Stimulated activated effector memory CD8-positive, alpha-beta T cell treated with anti-CD3 and anti-CD28 coated beads, Interleukin-12 subunit alpha, Interleukin-12 subunit beta, amount 100 ng/mL, for 72 hours (primary cell): ENCODE measurements at regions not wholly inside any gene's neighbourhood (a gene's known extent, or its start where the extent isn't known, plus 50 kb on each side); places are given as distances from the start of the nearest gene placed in this dataset.
"Not testable (repeated sequence)": the region's sequence is repeated elsewhere in the genome, so short reads cannot be mapped to it uniquely, and the experiment has no call there.

ENCODE experiments used
- ATAC-seq: fragments of 150-1000 bp; cut with Tn5 transposase; 2 replicates; pipeline ENCODE4 v1.10.0; 2021
- DNase-seq, 2 donors: peaks; one replicate each; pipeline ENCODE4 v3.0.0; 2021 to 2022; ENCODE audit warnings: low spot score in 2 of 2
- H3K27ac Mint-ChIP-seq: one replicate; pipeline ENCODE4 v1.8.0; 2022; ENCODE audit warnings: mild to moderate bottlenecking, mixed read lengths
- H3K36me3 Mint-ChIP-seq: one replicate; pipeline ENCODE4 v1.8.0; 2022; ENCODE audit warnings: mild to moderate bottlenecking, mixed read lengths
- H3K4me1 Mint-ChIP-seq: one replicate; pipeline ENCODE4 v1.8.0; 2022; ENCODE audit warnings: mixed read lengths
- H3K4me3 Mint-ChIP-seq: one replicate; pipeline ENCODE4 v1.8.0; 2022; ENCODE audit warnings: mild to moderate bottlenecking, mixed read lengths
- H3K9me3 Mint-ChIP-seq: one replicate; pipeline ENCODE4 v1.8.0; 2022; ENCODE audit warnings: mixed read lengths

DNA sequence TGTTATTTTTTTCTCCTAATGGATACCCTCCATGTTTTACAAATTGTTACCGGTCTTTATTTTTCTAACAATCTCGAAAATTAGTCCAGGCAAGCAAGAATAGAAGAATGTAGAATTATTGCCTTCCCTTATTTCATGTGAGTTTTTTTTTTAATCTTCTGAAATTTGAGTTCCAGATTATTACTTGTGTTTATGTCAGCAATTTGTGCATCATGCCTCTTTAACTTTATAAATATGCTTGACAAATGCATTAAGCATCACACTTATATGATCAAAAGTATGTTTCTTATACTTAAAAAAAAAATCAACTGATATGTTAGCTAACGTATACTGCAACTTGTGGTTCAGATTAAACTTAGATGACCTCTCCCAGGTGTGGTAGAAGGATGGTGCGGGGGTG, 242.7 kb upstream of the VSTM2A start:
- H3K36me3 Mint-ChIP-seq = no peaks in the 10 kb centered on the region
- no peaks in the 10 kb centered on the region for H3K4me1 Mint-ChIP-seq
- H3K4me3 Mint-ChIP-seq = no peak overlapping the region
- DNase-seq (no peak), ATAC-seq (no peak)
- no peak overlapping the region for H3K27ac Mint-ChIP-seq
- H3K9me3 Mint-ChIP-seq = peaks cover 14% of the 10 kb centered on the region

DNA sequence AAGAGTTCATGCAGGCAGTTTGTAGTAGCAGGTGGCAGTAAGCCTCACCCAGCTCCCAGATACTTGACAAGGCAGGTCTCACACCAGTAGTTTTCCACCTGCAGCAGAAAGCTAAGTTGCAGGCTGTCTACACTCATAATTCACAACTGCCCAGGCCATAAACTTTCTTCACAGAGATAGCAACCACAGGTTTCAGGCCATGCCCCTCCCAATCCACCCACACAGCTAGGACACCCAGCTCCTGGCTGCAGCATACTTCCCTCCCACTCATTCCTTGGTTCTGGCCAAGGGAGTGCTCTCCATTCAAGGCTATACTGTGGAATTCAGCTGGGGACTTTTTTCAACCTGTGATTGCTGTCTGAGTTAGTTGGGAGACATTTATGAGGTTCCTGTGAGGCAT, 226.2 kb upstream of the VSTM2A start:
- not testable (repeated sequence) for H3K27ac Mint-ChIP-seq, H3K9me3 Mint-ChIP-seq, DNase-seq, H3K4me1 Mint-ChIP-seq, ATAC-seq, H3K36me3 Mint-ChIP-seq, H3K4me3 Mint-ChIP-seq

DNA sequence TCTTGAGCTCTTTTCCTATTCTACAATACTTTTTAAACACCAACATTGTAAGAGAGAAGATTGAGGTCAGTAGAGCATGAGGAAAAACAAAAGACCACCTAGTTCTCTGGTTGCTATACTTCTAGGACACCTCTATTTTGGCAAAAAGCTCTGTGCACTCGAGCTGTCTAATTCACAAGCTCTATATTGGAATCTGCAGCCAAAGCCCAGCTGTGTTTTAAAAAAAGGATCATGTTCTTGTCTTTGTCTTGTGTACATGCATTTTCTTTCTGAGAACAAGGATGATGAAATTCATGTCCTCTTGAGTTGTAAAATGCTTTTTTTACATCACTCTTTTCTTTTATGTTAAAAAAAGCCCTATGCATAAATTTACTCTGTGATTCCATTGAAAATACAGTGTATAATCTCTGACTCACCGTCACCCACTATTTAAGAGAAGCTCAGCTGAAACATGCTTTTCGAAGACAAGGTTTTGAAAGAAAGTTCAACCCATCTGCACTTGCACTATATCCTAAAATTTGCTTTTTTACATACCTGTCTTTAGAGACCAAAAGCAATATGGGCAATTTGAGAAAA, 215.5 kb upstream of the VSTM2A start:
- Mint-ChIP-seq H3K4me1 (no peaks in the 10 kb centered on the region), H3K4me3 (no peak overlapping the region), H3K36me3 (no peaks in the 10 kb centered on the region), H3K9me3 (peaks cover 10% of the 10 kb centered on the region), H3K27ac (no peak overlapping the region)
- ATAC-seq (no peak), DNase-seq (no peak)

- Mint-ChIP-seq H3K4me3 (no peak overlapping the region), H3K4me1 (no peaks in the 10 kb centered on the region), H3K27ac (no peak overlapping the region), H3K9me3 (peaks cover 10% of the 10 kb centered on the region), H3K36me3 (no peaks in the 10 kb centered on the region)
- no peak for ATAC-seq
- DNase-seq = no peak
Observed at GRCh38 chr7:54330216-54330800, 211.9 kb upstream of the VSTM2A start.

DNA sequence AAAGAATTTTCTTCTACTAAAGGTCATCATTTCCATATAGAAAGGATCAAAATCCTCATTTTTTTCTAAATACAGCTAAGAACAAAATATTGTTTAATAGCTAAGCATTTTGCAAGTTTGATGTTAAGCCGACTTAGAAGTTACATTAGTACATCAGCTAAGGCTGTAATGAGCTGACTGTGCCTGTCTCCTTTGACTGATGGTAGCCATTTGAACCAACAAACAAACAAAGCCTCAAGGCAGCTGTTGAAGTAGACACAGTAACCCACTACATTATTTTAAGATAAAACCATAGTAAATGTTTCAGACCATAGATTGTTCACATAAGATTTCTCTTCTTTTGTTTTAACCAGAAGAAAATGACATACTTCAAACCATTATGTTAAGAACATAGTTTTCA, 210.9 kb upstream of the VSTM2A start:
- Mint-ChIP-seq H3K4me1 (no peaks in the 10 kb centered on the region), H3K36me3 (no peaks in the 10 kb centered on the region), H3K27ac (no peak overlapping the region), H3K9me3 (peaks cover 12% of the 10 kb centered on the region), H3K4me3 (no peak overlapping the region)
- ATAC-seq = no peak
- DNase-seq = no peak

DNA sequence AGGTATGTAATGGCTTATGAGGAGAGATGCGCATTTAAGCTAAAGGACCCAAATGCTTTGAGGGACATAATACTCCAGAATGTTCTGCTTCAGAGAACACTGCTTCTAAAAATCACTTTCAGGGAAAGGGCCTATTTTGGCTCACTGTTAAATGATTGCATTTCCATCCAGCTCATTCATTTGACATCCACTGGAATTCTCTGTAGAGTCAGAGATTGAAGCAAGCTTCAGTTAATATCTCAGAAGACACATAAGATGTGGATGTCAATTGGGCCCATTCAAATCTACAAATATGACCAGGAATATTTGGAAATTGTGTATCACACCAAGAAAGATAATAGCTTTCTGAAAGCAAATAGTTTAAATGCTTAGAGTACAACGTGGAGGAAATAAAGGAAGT, 209.9 kb upstream of the VSTM2A start:
- Mint-ChIP-seq H3K9me3 (peaks cover 16% of the 10 kb centered on the region), H3K36me3 (no peaks in the 10 kb centered on the region), H3K4me1 (no peaks in the 10 kb centered on the region), H3K27ac (no peak overlapping the region), H3K4me3 (no peak overlapping the region)
- ATAC-seq (no peak), DNase-seq (no peak)

DNA sequence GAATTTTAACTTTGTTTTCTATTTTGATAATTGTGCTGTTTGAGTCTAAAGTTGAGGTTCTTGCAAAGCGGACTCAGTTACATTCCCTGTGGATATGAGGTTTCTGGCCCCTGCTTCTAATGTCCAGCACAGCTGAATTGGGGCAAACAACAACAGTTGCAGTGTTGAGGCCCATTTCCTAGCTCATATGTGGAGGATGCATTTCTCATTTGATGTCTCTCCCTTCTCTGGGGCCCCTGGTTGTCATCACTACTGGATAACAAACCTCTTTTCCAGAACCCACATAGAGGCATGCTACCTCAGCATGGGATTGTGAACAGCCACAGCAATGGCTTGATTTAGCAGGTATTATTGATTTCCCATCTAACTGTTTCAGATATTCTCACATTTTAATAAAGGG, 208.2 kb upstream of the VSTM2A start:
- peaks cover 16% of the 10 kb centered on the region for H3K9me3 Mint-ChIP-seq
- H3K36me3 Mint-ChIP-seq = no peaks in the 10 kb centered on the region
- H3K4me3 Mint-ChIP-seq = no peak overlapping the region
- no peaks in the 10 kb centered on the region for H3K4me1 Mint-ChIP-seq
- ATAC-seq (no peak), DNase-seq (no peak)
- H3K27ac Mint-ChIP-seq = no peak overlapping the region

GRCh38 chr7:54336800-54337199, 205.4 kb upstream of the VSTM2A start:
- Mint-ChIP-seq H3K36me3 (no peaks in the 10 kb centered on the region), H3K4me1 (no peaks in the 10 kb centered on the region), H3K4me3 (no peak overlapping the region), H3K9me3 (peaks cover 16% of the 10 kb centered on the region), H3K27ac (no peak overlapping the region)
- DNase-seq = no peak
- ATAC-seq = no peak

DNA sequence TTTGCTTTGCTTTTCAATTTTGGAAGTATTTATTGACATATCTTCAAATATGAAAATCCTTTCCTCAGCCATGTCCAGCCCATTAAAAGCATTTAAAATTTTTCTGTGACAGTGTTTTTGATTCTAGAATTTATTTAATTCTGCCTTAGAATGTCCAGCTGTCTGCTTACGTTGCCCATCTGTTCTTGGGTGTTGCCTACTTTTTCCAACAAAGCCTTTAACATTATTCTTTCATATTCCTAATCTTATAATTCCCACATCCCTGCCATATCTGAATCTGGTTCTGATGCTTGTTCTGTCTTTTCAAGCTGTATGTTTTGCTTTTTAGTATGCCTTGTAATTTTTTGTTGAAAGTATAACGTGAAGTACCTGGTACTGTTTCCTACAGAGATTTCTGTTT, 204.7 kb upstream of the VSTM2A start:
- Mint-ChIP-seq H3K4me3 (no peak overlapping the region), H3K4me1 (no peaks in the 10 kb centered on the region), H3K9me3 (peaks cover 16% of the 10 kb centered on the region), H3K36me3 (no peaks in the 10 kb centered on the region), H3K27ac (no peak overlapping the region)
- ATAC-seq (no peak), DNase-seq (no peak)

GRCh38 chr7:54338319-54338718, 203.9 kb upstream of the VSTM2A start:
- DNase-seq = no peak
- ATAC-seq = no peak
- Mint-ChIP-seq H3K4me3 (no peak overlapping the region), H3K36me3 (no peaks in the 10 kb centered on the region), H3K4me1 (no peaks in the 10 kb centered on the region), H3K9me3 (peaks cover 16% of the 10 kb centered on the region), H3K27ac (no peak overlapping the region)

GRCh38 chr7:54339073-54339472, 203.1 kb upstream of the VSTM2A start:
- no peak for ATAC-seq
- DNase-seq = no peak
- Mint-ChIP-seq H3K36me3 (no peaks in the 10 kb centered on the region), H3K27ac (no peak overlapping the region), H3K4me1 (no peaks in the 10 kb centered on the region), H3K9me3 (peaks cover 16% of the 10 kb centered on the region), H3K4me3 (no peak overlapping the region)

DNA sequence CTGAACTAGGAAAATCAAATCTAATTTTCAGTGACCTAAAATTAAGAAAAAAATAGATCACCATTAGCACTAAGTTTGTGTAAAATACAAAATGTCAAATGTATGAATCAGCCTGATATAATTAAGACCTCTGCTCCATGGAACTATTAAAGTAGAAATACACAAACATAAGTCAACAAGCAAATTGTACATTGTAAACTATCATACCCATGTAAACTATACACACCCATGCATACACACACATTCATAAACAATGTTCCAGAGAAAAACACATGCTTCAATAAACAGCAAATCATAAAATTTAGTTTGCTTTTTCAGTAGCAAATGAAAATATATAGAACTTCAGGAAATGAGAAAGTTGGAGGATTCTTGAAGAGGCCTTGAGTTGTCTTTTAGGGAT, 199.7 kb upstream of the VSTM2A start:
- H3K4me1 Mint-ChIP-seq = no peaks in the 10 kb centered on the region
- H3K27ac Mint-ChIP-seq = no peak overlapping the region
- H3K9me3 Mint-ChIP-seq = peaks cover 6% of the 10 kb centered on the region
- no peaks in the 10 kb centered on the region for H3K36me3 Mint-ChIP-seq
- ATAC-seq (no peak), DNase-seq (no peak)
- H3K4me3 Mint-ChIP-seq = no peak overlapping the region

DNA sequence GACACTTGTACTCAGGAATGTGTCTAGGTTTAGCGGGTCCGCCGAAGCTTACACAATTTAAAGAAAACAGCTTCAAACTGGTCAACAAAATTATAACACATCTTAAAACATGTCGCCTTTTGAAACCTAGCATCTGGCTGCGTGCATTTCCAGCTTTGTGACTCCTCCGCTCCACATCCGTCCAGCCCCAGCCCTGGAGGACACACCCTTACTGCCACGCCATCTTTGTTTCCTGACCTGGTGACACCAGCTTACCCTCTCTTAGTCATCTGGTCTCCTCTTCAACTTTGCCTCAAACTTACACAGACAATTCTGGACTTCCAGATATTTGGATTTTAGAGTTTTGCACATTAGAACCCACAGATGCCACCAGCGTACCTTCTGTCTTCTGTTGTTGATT, 198.7 kb upstream of the VSTM2A start:
- ATAC-seq = no peak
- Mint-ChIP-seq H3K36me3 (no peaks in the 10 kb centered on the region), H3K4me1 (no peaks in the 10 kb centered on the region), H3K27ac (no peak overlapping the region), H3K4me3 (no peak overlapping the region), H3K9me3 (peaks cover 15% of the 10 kb centered on the region)
- DNase-seq = no peak

DNA sequence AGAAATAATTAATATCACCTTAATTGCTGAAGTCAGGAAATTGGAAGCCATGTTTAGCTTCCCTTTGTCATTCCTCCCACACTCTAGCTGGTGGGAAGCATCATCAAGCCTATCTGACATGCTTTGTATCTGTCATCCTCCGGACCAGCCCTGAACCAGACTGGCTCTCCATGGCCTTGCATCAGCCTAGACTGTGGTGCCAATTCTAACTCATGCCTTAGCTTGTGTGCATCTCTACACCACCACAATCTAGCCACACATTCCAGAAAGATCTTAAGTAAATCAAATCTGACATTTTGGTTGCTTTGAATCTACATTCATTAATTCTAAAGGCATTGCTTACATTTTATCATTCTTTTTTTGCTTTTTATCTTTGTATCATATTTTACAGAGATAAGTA, 196.4 kb upstream of the VSTM2A start:
- Mint-ChIP-seq H3K27ac (no peak overlapping the region), H3K36me3 (no peaks in the 10 kb centered on the region), H3K9me3 (peaks cover 15% of the 10 kb centered on the region), H3K4me3 (no peak overlapping the region), H3K4me1 (no peaks in the 10 kb centered on the region)
- no peak for DNase-seq
- ATAC-seq = no peak

DNA sequence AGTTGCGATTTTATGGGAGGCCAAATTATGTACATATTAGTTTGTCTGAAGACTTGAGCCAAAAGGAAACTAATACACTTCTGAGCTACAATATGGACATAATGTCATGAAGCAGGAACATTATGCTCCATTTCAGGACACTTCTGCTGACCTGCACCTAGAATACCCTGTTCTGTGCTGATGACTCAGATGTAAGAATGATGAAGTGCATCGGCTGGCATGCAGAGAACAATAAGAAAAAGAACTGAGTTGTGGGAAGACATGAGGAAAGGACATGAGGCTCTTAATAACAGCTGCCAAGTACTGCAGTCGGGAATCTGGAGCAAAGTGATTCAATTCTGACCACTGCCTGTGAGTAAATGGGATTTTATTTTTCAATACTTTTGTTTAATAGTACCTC, 192.9 kb upstream of the VSTM2A start:
- Mint-ChIP-seq H3K4me3 (no peak overlapping the region), H3K36me3 (no peaks in the 10 kb centered on the region), H3K4me1 (no peaks in the 10 kb centered on the region), H3K27ac (no peak overlapping the region), H3K9me3 (peaks cover 14% of the 10 kb centered on the region)
- no peak for DNase-seq
- no peak for ATAC-seq

DNA sequence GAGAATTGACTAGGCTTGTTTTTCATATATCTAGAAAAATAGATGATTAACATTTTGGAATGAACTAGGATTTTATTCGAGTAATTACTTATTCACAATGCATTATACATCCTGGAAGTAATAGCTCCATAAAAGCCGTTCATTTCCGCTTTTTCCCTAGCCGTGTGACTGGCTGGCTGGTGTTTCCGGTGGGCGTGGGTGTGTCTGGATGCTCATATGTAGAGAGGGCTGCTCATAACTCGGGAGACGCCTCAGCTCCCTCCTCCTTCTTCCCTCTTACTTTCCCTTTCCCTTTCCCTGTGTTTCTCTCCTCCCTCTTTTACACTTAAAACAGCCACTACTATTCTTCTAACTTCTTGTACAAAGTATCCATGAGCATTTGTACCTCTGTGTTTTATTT, 187.7 kb upstream of the VSTM2A start:
- ATAC-seq = no peak
- Mint-ChIP-seq H3K27ac (no peak overlapping the region), H3K4me1 (no peaks in the 10 kb centered on the region), H3K36me3 (no peaks in the 10 kb centered on the region), H3K9me3 (peaks cover 7% of the 10 kb centered on the region), H3K4me3 (no peak overlapping the region)
- no peak for DNase-seq

GRCh38 chr7:54355842-54356241, 186.3 kb upstream of the VSTM2A start:
- Mint-ChIP-seq H3K27ac (no peak overlapping the region), H3K4me3 (no peak overlapping the region), H3K4me1 (no peaks in the 10 kb centered on the region), H3K36me3 (no peaks in the 10 kb centered on the region), H3K9me3 (peaks cover 17% of the 10 kb centered on the region)
- ATAC-seq (no peak), DNase-seq (no peak)
